Right atrium auricular region (tissue), 2 donors: ENCODE measurements at regions not wholly inside any gene's neighbourhood (a gene's known extent, or its start where the extent isn't known, plus 50 kb on each side); places are given as distances from the start of the nearest gene placed in this dataset.

ENCODE experiments used
- DNase-seq: peaks from one replicate; pipeline ENCODE4 v3.0.0-alpha.2; 2019; ENCODE audit warnings: low spot score
- H3K27ac ChIP-seq, 2 donors: fragments of 200-600 bp; sonication (generic); 1 replicate in 1 of 2; 2 replicates in 1 of 2; pipeline ENCODE4 v1.5.1; 2016 to 2019
- H3K27me3 ChIP-seq, 2 donors: fragments of 200-600 bp; sonication (generic); one replicate each; pipeline versions ENCODE4 v1.5.1 to v1.6.0; 2017 to 2019
- H3K36me3 ChIP-seq: fragments of 200-600 bp; sonication (generic); one replicate; pipeline ENCODE4 v1.5.1; 2016
- H3K4me1 ChIP-seq, 2 donors: fragments of 200-600 bp; sonication (generic); one replicate each; pipeline versions ENCODE4 v1.5.1 to v1.6.0; 2017 to 2019
- H3K4me3 ChIP-seq, 2 donors: fragments of 200-600 bp; sonication (generic); 1 replicate in 1 of 2; 2 replicates in 1 of 2; pipeline ENCODE4 v1.5.1; 2017 to 2019; ENCODE audit warnings: mild to moderate bottlenecking in 1 of 2, moderate library complexity in 1 of 2
- H3K9me3 ChIP-seq, 2 donors: fragments of 200-600 bp; sonication (generic); one replicate each; pipeline ENCODE4 v1.5.1; 2019
- TF ChIP-seq, protein P1 (sequence below), 2 donors: fragments of 200-600 bp; sonication (generic); IDR thresholded peaks; one replicate each; pipeline ENCODE4 v1.5.1; 2019; ENCODE audit warnings: antibody characterized with exemption in 2 of 2

DNA sequence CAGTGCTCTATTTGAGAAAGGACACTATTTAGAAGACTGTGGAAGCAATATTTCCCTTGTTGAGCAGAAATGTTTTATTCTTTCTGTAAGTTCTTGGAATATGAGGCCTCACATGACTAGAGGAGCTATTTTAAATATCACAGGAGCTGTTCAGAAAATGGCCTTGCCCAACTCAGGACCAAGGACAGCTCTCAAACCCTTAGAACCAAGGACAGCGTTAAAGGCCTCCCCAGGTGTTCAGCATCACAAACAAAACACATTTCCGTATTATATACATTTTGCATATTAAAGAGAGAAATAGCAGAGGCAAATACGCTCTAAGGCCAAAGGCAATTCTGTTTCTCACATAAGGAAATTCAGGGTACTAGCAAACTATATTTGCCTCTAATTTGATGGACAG, 631.4 kb downstream of the CDH26 start:
- Histone ChIP-seq H3K36me3 (no peaks in the 10 kb centered on the region), H3K9me3 (no peaks in the 10 kb centered on the region), H3K4me1 (no peaks in the 10 kb centered on the region), H3K4me3 (no peak overlapping the region), H3K27me3 (no peaks in the 10 kb centered on the region), H3K27ac (no peak overlapping the region)
- no peak for DNase-seq
- TF ChIP-seq, protein P1, sequence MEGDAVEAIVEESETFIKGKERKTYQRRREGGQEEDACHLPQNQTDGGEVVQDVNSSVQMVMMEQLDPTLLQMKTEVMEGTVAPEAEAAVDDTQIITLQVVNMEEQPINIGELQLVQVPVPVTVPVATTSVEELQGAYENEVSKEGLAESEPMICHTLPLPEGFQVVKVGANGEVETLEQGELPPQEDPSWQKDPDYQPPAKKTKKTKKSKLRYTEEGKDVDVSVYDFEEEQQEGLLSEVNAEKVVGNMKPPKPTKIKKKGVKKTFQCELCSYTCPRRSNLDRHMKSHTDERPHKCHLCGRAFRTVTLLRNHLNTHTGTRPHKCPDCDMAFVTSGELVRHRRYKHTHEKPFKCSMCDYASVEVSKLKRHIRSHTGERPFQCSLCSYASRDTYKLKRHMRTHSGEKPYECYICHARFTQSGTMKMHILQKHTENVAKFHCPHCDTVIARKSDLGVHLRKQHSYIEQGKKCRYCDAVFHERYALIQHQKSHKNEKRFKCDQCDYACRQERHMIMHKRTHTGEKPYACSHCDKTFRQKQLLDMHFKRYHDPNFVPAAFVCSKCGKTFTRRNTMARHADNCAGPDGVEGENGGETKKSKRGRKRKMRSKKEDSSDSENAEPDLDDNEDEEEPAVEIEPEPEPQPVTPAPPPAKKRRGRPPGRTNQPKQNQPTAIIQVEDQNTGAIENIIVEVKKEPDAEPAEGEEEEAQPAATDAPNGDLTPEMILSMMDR (IDR thresholded peaks at IDR 0.05), result no peak

DNA sequence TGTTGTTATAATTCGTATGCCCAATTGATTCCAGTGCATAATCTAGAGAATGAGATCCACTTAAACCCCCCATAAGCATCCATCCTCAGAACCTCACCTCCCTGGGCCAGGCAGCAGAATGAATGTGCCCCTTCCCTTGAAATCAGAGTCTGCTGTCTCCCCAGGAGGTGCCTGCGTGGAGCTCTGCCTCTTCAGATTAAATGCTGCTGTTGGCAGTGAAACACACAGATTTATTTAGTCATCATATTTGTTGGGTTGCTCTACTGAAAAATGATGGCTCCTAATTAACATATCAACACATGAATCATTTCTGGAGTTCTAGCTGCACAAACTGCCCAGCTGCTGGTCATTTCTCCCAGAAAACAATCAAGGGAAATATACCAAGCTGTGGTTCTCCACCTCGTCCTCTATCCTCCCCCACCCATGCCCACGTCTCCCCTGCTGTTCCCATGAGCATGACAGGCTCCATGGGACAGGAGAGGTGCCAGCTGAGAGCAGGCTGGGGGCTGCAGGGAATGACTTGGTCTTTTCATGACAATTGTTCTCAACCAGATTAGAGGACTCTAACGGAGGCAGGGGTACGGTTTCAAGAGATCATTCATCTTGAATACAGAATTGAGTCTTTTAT, 633.1 kb downstream of the CDH26 start:
- no peaks in the 10 kb centered on the region for H3K4me1 ChIP-seq
- H3K27ac ChIP-seq, result no peak overlapping the region
- no peaks in the 10 kb centered on the region for H3K36me3 ChIP-seq
- no peak overlapping the region for H3K4me3 ChIP-seq
- TF ChIP-seq, protein P1 (IDR thresholded peaks at IDR 0.05), result no peak
- no peak for DNase-seq
- no peaks in the 10 kb centered on the region for H3K9me3 ChIP-seq
- H3K27me3 ChIP-seq, result no peaks in the 10 kb centered on the region

DNA sequence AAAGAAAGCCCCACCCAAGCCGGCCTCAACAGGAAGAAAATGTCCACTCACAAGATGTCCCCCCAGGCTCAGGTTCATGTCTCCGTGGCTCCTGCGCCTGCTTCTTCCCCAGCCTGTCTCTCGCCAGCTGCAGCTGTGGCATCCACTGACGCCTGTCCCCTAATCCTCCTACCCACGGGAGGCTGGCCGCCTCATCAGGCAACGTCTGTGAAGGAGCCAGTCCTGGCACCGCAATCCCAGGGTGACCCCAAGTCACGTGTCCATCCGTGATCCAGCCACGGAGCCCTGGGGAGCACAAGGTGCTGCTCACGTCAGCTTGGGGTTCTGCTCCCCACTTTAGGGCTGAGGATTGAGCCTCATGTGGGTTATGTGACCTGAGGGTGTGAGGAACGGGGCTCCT, 640.3 kb downstream of the CDH26 start:
- H3K27me3 ChIP-seq, result no peaks in the 10 kb centered on the region
- no peaks in the 10 kb centered on the region for H3K9me3 ChIP-seq
- H3K4me1 ChIP-seq, result no peaks in the 10 kb centered on the region
- TF ChIP-seq, protein P1 (IDR thresholded peaks at IDR 0.05), result no peak
- H3K36me3 ChIP-seq, result no peaks in the 10 kb centered on the region
- no peak for DNase-seq
- no peak overlapping the region for H3K4me3 ChIP-seq
- no peak overlapping the region for H3K27ac ChIP-seq

DNA sequence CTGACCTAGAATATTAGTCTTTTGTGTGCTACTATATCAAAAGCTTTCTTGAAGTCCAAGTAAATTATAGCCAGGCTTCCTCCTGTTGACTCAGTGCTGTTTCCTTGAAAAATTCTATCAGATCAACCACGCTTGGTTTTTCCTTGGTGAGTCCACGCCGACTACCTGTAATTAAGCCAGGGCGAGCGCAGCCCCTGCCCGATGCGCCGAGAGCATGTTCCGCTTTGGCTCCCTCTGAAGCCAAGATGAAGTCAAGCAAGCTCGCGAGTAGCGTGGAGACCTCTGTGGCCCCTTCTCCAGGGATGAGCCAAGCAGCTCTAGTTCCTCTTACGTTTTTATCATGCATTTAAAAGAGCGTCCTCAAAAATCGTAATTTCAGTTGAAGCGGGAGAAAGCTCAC, 641.2 kb downstream of the CDH26 start:
- no peaks in the 10 kb centered on the region for H3K4me1 ChIP-seq
- no peak overlapping the region for H3K4me3 ChIP-seq
- no peaks in the 10 kb centered on the region for H3K9me3 ChIP-seq
- no peaks in the 10 kb centered on the region for H3K36me3 ChIP-seq
- TF ChIP-seq, protein P1 (IDR thresholded peaks at IDR 0.05), result no peak
- H3K27ac ChIP-seq, result no peak overlapping the region
- no peaks in the 10 kb centered on the region for H3K27me3 ChIP-seq
- no peak for DNase-seq

DNA sequence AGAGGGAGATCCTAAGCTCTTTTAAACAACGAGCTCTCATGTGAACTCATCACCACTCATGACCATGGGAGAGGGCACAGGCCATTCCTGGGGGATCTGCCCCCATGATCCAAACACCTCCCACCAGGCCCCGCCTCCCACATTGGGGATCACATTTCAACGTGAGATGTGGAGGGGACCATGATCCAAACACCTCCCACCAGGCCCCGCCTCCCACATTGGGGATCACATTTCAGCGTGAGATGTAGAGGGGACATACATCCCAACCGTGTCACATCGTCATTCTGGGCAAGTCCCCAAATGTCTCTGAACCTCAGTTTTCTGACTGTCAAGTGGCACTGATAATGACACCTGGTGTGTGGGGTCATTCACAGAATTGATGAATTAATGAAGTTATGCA, 641.8 kb downstream of the CDH26 start:
- Histone ChIP-seq H3K27ac (no peak overlapping the region), H3K36me3 (no peaks in the 10 kb centered on the region), H3K4me3 (no peak overlapping the region), H3K27me3 (no peaks in the 10 kb centered on the region), H3K9me3 (no peaks in the 10 kb centered on the region), H3K4me1 (no peaks in the 10 kb centered on the region)
- TF ChIP-seq, protein P1 (IDR thresholded peaks at IDR 0.05), result no peak
- no peak for DNase-seq

DNA sequence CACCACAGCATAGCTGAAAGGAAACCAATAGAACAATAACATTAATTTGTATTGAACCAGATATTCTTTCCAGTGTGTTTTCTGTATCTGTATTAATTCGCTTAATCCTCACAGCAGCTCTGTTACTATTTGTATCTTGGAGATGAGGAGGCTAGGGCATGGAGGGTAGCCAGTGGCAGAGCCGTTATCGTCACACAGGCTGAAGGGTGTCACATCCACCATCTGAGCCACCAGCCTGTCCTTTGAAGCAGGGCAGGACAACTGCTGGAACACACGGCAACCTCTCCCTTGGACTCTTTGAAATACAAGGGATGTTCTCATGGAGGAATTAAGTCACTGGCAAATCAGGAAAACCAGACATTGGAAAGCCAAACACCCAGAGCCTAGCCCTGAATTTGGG, 628.0 kb upstream of the CDH4 start:
- no peaks in the 10 kb centered on the region for H3K27me3 ChIP-seq
- no peaks in the 10 kb centered on the region for H3K36me3 ChIP-seq
- H3K9me3 ChIP-seq, result no peaks in the 10 kb centered on the region
- no peak overlapping the region for H3K27ac ChIP-seq
- no peak for DNase-seq
- TF ChIP-seq, protein P1 (IDR thresholded peaks at IDR 0.05), result no peak
- H3K4me3 ChIP-seq, result no peak overlapping the region
- H3K4me1 ChIP-seq, result no peaks in the 10 kb centered on the region
